Thoracic aorta (tissue), 2 donors: ENCODE measurements at regions not wholly inside any gene's neighbourhood (a gene's known extent, or its start where the extent isn't known, plus 50 kb on each side); places are given as distances from the start of the nearest gene placed in this dataset.

Source experiments
- ATAC-seq: fragments of 150-250 bp; one replicate; pipeline ENCODE4 v1.8.0; 2017; ENCODE audit warnings: low read depth; ENCODE audit not compliant: insufficient number of reproducible peaks, low FRiP score
- DNase-seq: peaks from one replicate; pipeline ENCODE4 v3.0.0-alpha.2; 2020; ENCODE audit warnings: low spot score
- H3K27ac ChIP-seq, 2 donors: fragments of 200-600 bp; sonication (generic); 1 replicate in 1 of 2; 2 replicates in 1 of 2; pipeline ENCODE4 v1.5.1; 2016; ENCODE audit warnings: mild to moderate bottlenecking in 2 of 2, moderate library complexity in 2 of 2
- H3K27me3 ChIP-seq: fragments of 200-600 bp; sonication (generic); replicated peaks from 2 replicates; pipeline ENCODE4 v1.6.0; 2016; ENCODE audit warnings: mild to moderate bottlenecking; ENCODE audit not compliant: insufficient read depth
- H3K36me3 ChIP-seq: fragments of 200-600 bp; sonication (generic); one replicate; pipeline ENCODE4 v1.5.1; 2016
- H3K4me1 ChIP-seq, 2 donors: fragments of 200-600 bp; sonication (generic); 1 replicate in 1 of 2; 2 replicates in 1 of 2; pipeline versions ENCODE4 v1.5.1 to v1.6.0; 2016; ENCODE audit warnings: low read depth in 2 of 2, mild to moderate bottlenecking in 1 of 2; ENCODE audit not compliant: control insufficient read depth in 1 of 2
- H3K4me3 ChIP-seq: fragments of 200-600 bp; sonication (generic); 2 replicates; pipeline ENCODE4 v1.5.1; 2016; ENCODE audit warnings: mild to moderate bottlenecking
- H3K9me3 ChIP-seq: fragments of 200-600 bp; sonication (generic); 2 replicates; pipeline ENCODE4 v1.5.1; 2016
- CTCF ChIP-seq: fragments of 200-600 bp; sonication (generic); IDR thresholded peaks from one replicate; pipeline ENCODE4 v1.5.1; 2019; ENCODE audit warnings: antibody characterized with exemption

DNA sequence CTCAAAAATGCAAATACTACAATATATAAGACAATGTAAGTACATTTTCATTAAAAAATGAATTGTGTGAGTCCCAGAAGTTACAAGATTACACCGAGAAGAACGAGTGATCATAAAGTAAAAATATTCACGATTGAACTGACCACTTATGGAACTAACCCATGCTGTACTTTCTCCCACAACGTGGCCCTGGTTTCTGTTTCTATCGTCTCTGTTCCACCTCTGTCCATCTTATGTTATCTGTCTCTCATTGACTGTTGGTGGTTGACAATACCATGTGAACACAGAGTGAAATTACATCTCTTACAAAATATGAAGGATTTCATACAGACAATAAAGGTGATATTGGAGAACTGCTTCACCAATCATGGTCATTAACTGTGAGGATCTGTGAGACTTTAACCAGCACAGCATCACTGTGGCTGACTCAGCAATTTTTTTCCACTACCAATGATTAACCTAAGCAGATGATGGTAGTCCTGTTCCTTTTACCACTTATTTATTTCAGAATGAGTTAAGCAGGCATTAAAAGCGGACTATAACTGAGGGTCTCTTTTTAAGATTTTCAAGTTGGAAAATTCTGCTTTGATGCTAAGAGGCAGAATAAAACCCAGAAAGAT, 165.1 kb downstream of the TGFB2 start:
- no peaks in the 10 kb centered on the region for H3K27me3 ChIP-seq
- no peaks in the 10 kb centered on the region for H3K4me1 ChIP-seq
- peaks cover 4% of the 10 kb centered on the region for H3K9me3 ChIP-seq
- DNase-seq (no peak), ATAC-seq (no peak)
- H3K4me3 ChIP-seq = no peak overlapping the region
- no peak for TF ChIP-seq CTCF
- H3K27ac ChIP-seq = no peak overlapping the region
- H3K36me3 ChIP-seq = no peaks in the 10 kb centered on the region

DNA sequence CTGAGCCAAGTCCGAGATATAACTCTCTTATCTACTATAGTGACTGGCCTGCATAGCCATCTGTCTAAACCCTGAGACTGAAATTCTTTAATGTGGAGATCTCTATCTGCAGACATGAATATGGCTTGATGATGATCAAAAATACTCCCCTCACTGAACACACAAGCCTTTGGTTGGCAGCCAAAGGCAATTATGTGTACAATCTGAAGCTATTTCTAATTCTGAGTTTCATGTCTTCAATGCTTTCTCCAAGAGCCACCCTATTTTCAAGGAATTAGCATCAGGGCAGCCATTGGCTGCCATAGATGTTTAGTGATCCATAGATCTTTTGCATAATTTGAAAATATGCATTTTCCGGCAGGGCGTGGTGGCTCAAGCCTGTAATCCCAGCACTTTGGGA, 168.2 kb downstream of the TGFB2 start:
- ATAC-seq (no peak), DNase-seq (no peak)
- no peaks in the 10 kb centered on the region for H3K4me1 ChIP-seq
- TF ChIP-seq CTCF = no peak
- H3K4me3 ChIP-seq = no peak overlapping the region
- no peaks in the 10 kb centered on the region for H3K27me3 ChIP-seq
- H3K9me3 ChIP-seq = no peaks in the 10 kb centered on the region
- H3K27ac ChIP-seq = no peak overlapping the region
- no peaks in the 10 kb centered on the region for H3K36me3 ChIP-seq

GRCh38 chr1:218514689-218515088, 169.6 kb downstream of the TGFB2 start:
- Histone ChIP-seq H3K27ac (no peak overlapping the region), H3K4me3 (no peak overlapping the region), H3K27me3 (no peaks in the 10 kb centered on the region), H3K4me1 (no peaks in the 10 kb centered on the region), H3K9me3 (no peaks in the 10 kb centered on the region), H3K36me3 (no peaks in the 10 kb centered on the region)
- no peak for DNase-seq
- no peak for ATAC-seq
- no peak for TF ChIP-seq CTCF

- Histone ChIP-seq H3K4me3 (no peak overlapping the region), H3K27ac (no peak overlapping the region), H3K4me1 (no peaks in the 10 kb centered on the region), H3K36me3 (no peaks in the 10 kb centered on the region), H3K9me3 (no peaks in the 10 kb centered on the region), H3K27me3 (no peaks in the 10 kb centered on the region)
- no peak for DNase-seq
- no peak for ATAC-seq
- no peak for TF ChIP-seq CTCF
Measured at GRCh38 chr1:218516526-218516925, 171.4 kb downstream of the TGFB2 start.

DNA sequence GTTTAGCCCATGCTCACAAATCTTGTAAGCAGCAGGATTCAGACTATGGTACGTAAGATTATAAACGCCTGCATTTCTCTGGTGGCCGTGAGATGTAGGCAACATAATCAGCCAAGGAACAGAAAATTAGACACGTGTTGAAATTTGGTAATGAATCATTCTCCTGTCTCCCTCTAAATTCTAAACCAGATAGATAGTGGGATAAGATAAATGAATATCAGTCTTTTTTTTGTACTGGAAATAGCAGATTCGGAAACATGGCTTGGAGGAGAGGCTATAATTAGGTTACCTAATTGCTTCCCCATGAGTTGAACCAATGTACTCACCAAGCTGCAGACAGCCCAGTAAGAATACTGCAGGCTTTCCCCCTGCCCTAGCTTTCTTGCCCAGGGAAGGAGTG, 172.3 kb downstream of the TGFB2 start:
- no peak for TF ChIP-seq CTCF
- no peak overlapping the region for H3K27ac ChIP-seq
- ATAC-seq (no peak), DNase-seq (no peak)
- no peaks in the 10 kb centered on the region for H3K36me3 ChIP-seq
- no peaks in the 10 kb centered on the region for H3K9me3 ChIP-seq
- H3K4me3 ChIP-seq = no peak overlapping the region
- H3K4me1 ChIP-seq = no peaks in the 10 kb centered on the region
- no peaks in the 10 kb centered on the region for H3K27me3 ChIP-seq
